Fibroblast of skin of abdomen (primary cell): ENCODE measurements at regions not wholly inside any gene's neighbourhood (a gene's known extent, or its start where the extent isn't known, plus 50 kb on each side); places are given as distances from the start of the nearest gene placed in this dataset.

Experiments used
- DNase-seq: peaks from one replicate; pipeline ENCODE4 v3.0.0-alpha.2; 2013

DNA sequence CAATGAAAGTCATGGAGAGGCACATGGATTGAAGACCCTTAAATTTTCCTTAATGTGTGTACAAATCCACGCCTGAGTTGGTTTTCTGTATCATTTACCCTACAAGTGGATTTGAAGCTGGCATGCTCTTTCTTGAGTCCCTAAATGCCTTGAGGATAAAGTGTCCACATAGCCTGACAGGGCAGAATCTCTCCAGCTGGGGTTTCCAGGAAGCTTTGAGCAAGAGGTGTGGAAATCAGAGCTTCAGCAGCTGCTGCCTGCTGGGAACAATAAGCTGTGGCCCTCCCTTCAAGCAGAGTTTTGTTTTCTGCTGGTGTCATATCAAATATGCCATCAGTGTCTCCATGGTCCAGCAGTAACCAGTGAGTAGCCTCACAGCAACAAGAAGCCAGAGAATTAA lies 120.3 kb upstream of the SERTM1 start:
- DNase-seq = no peak

DNA sequence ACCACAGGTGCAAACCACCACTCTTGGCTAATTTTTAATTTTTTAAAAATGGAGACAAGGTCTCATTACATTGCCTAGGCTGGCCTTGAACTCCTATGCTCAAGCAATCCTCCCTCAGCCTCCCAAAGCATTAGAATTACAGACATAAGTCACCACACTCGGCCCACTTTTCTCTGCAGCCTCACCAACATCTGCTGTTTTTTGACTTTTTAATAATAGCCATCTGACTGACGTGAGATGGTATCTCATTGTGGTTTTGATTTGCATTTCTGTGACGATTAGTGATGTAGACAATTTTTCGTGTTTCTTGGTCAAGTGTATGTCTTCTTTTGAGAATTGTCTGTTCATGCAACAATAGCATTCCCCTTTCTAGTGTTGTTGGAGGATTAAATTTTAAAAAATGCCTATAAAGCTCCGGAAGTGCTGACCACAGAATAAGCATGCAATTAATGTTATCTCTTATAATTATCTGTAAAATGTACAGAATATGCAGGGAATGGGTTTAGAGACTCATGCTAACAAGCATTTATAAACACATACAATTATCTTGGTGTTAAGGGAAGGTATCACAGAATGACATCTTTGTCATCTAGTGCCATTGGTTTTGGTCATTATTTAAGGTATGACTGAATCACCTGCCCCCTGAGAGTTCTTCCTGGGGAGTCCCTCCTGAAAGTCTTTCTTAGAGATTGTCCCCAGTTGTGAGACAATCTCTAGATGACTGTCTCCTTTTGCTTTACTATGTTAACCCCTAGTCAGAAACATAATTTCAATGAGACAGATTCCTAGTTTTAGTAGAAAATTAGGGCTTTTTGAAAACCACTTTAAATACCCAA lies 118.5 kb upstream of the SERTM1 start:
- DNase-seq = no peak

GRCh38 chr13:36559375-36559774 lies 114.4 kb upstream of the SERTM1 start:
- DNase-seq = no peak

DNA sequence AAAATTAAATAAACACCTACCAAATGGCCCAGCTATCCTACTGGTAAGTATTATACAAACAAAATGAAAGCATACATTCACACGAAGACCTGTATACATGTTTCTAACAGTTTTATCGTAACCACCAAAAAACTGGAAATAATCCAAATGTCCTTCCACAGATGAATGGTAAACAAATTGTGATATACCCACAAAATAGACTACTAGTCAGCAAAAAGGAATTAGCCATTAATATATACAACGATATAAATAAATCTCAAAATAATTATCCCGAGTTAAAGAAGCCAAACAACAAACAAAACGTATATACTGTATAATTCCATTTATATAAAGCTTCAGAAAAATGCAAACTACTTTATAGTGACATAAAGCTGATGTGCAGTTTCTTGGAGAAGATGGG lies 106.3 kb upstream of the SERTM1 start:
- no peak for DNase-seq

DNA sequence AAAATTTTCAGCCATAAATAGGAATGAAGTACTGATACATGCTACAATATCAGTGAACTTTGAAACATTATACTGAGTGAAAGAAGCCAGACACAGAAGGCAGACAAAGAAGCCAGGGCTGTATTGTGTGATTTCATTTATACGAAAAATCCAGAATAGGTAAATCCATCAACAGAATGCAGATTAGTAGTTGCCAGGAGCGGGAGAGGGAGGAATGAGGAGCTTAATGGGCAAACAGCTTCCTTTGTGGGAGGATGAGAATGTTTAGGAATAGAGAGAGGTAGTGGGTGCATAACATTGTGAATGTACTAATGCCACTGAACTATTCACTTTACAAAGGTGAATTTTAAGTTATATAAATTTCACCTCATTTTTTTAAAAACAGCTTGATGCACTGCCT lies 103.3 kb upstream of the SERTM1 start:
- DNase-seq = no peak

DNA sequence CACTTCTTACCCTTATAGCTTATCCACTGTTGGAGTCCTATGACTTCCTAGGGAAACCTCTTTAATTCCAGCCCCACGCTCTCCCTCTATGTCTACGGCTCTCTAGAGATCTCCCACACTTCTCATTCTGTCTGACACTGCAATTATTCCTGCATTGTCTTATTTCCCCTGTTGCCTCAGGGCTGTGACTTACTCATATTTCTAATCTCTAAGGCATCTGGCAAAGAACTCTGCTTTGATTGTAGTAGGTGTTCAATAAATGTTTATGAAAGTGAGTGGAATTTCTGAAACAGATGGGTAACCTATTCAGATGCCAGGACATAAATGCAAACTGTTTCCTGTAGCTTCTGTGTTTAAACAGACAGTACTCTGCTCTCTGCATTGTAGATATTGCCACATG lies 102.4 kb upstream of the SERTM1 start:
- no peak for DNase-seq

GRCh38 chr13:36582977-36583376 lies 90.8 kb upstream of the SERTM1 start:
- no peak for DNase-seq

DNA sequence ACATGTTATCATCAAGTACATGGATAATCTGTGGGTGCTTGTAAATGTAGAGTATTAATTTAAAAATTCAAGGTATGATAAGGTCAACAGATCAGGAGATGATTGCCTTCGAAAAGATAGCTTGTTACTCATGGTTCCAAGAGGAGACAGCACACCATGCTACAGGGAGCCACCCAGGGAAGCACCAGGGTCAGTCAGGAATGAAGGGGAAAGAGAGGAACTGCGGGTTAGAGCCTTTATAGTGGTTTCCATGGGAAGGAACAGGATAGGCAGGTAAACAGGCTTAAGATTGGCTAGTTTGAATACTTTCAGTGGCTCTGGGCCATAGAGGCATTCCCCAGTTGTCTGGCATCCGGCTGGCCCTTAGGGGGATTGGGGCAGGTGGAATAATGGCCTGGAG lies 74.2 kb upstream of the SERTM1 start:
- no peak for DNase-seq

DNA sequence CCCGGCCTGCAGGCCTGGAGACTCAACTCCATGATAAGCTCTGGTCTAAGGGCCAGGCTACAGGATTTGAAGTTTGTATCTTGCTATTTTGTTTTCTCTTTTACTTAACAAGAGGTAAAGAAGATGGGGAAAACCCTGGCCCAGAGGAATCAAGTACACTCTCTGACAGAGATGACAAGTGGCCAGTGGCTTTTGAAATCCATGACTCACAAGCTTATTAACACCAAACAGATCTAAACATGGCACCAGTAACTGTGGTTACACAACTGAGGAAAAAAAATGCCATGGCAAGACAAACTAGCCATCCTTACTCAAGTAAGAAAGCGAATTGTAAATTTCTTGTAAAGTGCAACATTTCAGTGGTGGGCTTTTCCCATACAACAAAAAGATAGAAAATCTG lies 72.6 kb upstream of the SERTM1 start:
- DNase-seq = no peak

DNA sequence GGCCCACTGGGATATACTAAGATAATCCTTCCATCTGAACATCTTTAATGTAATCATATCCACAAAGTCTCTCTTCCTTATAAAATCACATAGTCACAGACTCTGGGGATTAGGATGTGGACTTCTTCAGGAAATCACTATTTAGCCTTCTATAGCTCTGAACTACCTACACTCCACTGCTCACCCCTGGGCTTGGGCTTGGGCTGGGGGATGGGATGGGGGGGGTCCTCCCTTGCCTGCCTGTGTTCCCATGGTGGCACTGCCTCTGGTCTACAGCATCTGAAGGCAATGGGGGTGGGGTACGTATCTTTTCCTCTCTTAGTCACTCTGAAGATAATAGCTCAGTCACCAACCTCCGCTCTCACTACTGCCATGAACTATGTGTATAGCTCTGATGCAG lies 67.8 kb upstream of the SERTM1 start:
- no peak for DNase-seq

- DNase-seq = no peak
Measured at GRCh38 chr13:36608474-36608873, 65.3 kb upstream of the SERTM1 start.

- DNase-seq = no peak
Measured at GRCh38 chr13:36612230-36612629, 61.6 kb upstream of the SERTM1 start.

DNA sequence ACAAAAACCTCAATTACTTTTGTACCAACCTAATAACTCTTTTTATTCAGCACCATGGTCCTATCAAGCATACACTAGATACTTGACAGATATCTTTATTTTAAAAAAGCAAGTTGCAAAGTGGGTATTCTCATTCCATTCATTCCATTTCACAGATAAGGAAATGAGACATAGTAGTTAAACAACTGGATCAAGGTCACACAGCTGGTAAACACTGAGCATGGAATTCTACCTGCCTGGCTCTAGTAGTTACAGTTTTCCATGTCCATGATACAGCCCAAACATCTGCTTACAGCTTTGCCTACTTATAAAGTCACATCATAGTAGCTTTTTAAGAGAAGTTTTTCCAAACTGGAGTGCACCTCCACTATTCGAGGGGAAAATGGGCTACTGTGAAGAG lies 57.1 kb upstream of the SERTM1 start:
- no peak for DNase-seq

- no peak for DNase-seq
Measured at GRCh38 chr13:36619535-36619934, 54.3 kb upstream of the SERTM1 start.
